ENCODE measurements at regions not wholly inside any gene's neighbourhood (a gene's known extent, or its start where the extent isn't known, plus 50 kb on each side); places are given as distances from the start of the nearest gene placed in this dataset.

GRCh38 chr21:38908537-38908936 lies 102.8 kb downstream of the ETS2 start:
- TF ChIP-seq, protein P1, sequence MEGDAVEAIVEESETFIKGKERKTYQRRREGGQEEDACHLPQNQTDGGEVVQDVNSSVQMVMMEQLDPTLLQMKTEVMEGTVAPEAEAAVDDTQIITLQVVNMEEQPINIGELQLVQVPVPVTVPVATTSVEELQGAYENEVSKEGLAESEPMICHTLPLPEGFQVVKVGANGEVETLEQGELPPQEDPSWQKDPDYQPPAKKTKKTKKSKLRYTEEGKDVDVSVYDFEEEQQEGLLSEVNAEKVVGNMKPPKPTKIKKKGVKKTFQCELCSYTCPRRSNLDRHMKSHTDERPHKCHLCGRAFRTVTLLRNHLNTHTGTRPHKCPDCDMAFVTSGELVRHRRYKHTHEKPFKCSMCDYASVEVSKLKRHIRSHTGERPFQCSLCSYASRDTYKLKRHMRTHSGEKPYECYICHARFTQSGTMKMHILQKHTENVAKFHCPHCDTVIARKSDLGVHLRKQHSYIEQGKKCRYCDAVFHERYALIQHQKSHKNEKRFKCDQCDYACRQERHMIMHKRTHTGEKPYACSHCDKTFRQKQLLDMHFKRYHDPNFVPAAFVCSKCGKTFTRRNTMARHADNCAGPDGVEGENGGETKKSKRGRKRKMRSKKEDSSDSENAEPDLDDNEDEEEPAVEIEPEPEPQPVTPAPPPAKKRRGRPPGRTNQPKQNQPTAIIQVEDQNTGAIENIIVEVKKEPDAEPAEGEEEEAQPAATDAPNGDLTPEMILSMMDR (IDR thresholded peaks at IDR 0.05) = no peak
- TF ChIP-seq POLR2A (IDR thresholded peaks at IDR 0.05) (no peak), POLR2AphosphoS5 (IDR thresholded peaks at IDR 0.05) (no peak)
